Activated CD4-positive, alpha-beta T cell treated with anti-CD3 and anti-CD28 coated beads, Interleukin-2, amount 50 U/mL, for 4 hours (primary cell): ENCODE measurements at regions not wholly inside any gene's neighbourhood (a gene's known extent, or its start where the extent isn't known, plus 50 kb on each side); places are given as distances from the start of the nearest gene placed in this dataset.
"Not testable (repeated sequence)": the region's sequence is repeated elsewhere in the genome, so short reads cannot be mapped to it uniquely, and the experiment has no call there.

ENCODE experiments used
- DNase-seq, 2 experiments: peaks; one replicate each; pipeline ENCODE4 v3.0.0-alpha.2; 2020

DNA sequence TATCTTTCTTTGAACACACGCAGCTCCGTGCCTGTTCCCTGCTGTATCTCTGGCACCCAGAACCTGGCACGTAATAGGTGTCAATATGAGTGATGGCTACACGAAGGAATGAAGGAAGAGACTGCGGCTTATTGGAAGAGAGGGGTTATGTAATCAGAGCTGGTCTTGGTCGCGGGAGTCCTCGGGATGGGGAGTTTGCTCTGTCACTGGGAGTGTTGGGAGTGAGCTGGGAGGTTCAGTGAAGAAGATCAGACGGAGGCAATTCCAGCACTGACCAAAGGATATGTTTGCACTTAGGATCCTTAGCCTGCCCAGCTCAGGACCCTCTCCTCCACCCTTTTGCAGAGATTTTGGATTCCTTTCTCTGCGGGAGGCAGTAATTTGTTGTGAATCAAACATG lies 709.1 kb downstream of the PTPRU start:
- no peak for DNase-seq

DNA sequence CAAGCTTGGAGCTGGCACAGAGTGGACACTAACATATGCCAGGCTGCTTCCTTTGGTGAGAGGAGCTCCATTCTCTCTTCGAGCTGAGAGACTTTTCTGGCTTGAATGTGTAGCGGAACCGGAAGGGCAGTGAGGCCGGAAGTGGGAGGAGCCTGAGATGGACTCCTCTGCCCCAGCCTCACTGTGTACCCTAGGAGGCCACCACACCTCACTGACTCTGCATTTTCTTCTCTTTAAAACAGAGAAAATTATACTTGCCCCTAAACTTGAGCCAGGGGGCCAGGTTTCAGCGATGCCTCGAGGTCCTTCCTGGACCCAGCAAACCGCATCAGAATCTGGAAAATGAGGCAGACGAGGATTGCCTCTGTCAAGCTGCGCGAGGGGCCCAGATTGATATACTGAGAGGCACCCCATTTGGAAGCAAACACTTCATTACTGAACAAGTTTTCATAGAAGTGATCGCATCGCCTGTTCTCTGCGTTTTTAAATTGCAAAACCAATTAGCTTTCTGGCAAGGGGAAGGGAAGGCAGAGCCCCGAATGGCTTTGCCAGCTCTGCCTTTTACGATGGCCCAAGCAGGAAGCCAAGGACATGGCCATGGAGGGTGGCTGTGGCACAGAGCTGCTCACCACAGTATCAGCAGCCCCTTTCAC lies 708.1 kb downstream of the PTPRU start:
- DNase-seq: no peak

- DNase-seq: no peak
Observed at GRCh38 chr1:29943034-29943433, 706.7 kb downstream of the PTPRU start.

DNA sequence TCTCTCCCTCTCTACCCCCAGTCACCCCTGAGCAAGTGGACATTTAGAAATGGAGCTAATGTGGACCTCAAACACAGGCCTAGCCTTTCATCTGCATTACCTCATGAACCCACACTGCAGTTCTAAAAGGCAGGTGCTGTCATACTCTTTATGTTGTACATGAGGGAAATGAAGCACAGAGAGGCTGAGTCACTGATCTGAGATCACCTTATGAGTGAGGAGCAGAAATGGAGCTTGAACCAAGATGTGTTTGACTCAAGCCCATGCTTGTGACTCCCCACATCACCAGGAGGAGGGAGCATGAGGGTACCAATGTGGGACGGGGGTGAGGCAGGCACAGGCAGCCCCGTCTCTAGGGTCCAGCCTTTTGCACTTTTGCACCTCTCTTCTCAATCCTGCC lies 702.8 kb downstream of the PTPRU start:
- DNase-seq: no peak

GRCh38 chr1:29937356-29937755 lies 701.0 kb downstream of the PTPRU start:
- no peak for DNase-seq

GRCh38 chr1:29936031-29936544 lies 699.8 kb downstream of the PTPRU start:
- DNase-seq: no peak

- no peak for DNase-seq
Observed at GRCh38 chr1:29934255-29934772, 698.0 kb downstream of the PTPRU start.

DNA sequence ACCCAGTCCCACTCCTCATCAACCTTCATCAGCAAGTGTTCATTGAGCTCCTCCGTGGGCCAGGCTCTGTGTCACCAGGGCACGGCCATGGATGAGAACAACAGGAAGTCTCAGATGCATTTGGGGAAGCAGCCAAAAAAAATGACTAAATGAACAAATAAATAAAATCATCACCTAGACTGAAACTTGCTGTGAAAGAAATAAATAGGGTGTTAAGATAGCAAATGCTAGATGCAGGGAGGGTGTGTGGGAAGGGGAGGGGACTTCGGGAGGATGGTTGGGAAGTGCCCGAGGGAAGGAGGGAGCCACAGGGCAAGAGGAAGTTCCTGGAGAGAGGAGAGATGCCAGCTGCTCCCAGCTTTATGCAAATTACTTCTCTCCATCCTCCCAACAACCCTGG lies 696.7 kb downstream of the PTPRU start:
- no peak for DNase-seq

DNA sequence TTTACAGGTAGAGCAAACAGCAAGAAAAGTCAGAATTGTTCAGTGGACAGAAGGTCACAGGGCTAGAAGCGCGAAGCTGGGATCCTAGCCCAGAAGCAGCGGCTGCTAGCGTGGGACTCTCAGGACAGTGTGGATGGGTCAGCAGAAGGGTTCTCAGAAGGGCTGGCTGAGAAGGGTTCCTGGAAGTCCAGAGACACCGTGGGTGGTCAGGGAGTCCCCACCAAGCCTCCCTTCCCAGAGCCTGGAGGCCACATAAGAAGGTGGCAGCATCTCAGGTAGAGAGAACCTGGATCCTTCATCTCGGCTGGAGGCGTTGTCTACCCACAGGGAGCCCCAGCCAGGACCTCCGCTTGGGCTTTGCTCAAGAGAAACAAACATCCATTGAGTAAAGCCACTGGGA lies 696.3 kb downstream of the PTPRU start:
- no peak for DNase-seq

GRCh38 chr1:29931477-29932175 lies 695.3 kb downstream of the PTPRU start:
- DNase-seq: no peak

GRCh38 chr1:29925058-29925457 lies 688.7 kb downstream of the PTPRU start:
- no peak for DNase-seq

- no peak for DNase-seq
Observed at GRCh38 chr1:29924017-29924431, 687.7 kb downstream of the PTPRU start.

GRCh38 chr1:29921741-29922140 lies 685.4 kb downstream of the PTPRU start:
- no peak for DNase-seq

GRCh38 chr1:29920784-29921183 lies 684.5 kb downstream of the PTPRU start:
- DNase-seq: no peak

DNA sequence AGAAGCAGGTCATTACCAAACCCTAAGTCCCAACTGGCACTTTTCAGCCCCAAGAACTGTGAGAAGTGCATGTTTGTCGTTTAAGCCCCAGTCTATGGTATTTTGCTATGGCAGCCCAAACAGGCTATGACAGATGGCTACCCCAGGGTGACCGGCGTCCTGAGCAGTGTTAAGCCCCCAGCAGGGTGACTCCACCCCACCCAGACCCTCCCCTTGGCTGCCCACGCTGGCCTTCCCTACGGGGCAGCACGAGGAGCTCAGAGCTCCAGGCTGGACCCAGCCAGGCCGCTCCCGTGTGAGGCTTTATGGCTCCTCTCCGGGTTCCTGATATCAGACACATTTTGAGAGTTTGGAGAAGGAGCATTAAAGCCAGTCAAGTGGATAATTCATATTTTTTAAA lies 684.0 kb downstream of the PTPRU start:
- DNase-seq: no peak

DNA sequence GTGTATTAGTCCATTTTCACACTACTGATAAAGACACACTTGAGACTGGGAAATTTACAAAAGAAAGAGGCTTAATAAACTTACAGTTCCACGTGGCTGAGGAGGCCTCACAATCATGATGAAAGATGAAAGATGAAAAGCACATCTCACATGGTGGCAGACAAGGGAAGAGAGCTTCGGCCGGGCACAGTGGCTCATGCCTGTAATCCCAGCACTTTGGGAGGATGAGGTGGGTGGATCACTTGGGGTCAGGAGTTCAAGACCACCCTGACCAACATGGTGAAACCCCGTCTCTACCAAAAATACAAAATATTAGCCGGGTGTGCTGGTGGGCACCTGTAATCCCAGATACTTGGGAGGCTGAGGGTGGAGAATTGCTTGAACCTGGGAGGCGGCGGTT lies 682.7 kb downstream of the PTPRU start:
- DNase-seq: not testable (repeated sequence)

GRCh38 chr1:29916656-29917369 lies 680.5 kb downstream of the PTPRU start:
- DNase-seq: no peak

- DNase-seq: no peak
Observed at GRCh38 chr1:29914936-29915335, 678.6 kb downstream of the PTPRU start.

GRCh38 chr1:29912425-29912824 lies 676.1 kb downstream of the PTPRU start:
- no peak for DNase-seq

GRCh38 chr1:29909962-29910361 lies 673.6 kb downstream of the PTPRU start:
- DNase-seq: no peak

DNA sequence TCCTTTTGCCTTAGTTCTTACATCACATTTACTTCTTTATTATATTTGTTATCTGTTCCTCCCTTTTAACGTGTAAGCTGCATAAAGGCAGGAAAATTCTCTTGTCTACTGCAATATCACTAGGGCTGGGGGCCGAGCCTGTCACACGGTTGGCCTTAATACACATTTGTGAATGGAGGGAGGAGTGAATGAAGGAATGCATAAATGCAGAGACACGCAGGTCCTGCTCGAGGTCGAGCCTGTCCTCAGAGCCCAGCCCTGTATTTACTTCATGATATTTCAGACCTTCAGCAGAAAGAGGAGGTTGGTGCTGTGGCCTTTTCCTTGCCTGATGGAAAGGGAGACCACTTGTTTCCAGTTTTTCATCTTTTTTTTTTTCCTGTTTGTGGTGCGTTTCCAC lies 671.3 kb downstream of the PTPRU start:
- DNase-seq: no peak

DNA sequence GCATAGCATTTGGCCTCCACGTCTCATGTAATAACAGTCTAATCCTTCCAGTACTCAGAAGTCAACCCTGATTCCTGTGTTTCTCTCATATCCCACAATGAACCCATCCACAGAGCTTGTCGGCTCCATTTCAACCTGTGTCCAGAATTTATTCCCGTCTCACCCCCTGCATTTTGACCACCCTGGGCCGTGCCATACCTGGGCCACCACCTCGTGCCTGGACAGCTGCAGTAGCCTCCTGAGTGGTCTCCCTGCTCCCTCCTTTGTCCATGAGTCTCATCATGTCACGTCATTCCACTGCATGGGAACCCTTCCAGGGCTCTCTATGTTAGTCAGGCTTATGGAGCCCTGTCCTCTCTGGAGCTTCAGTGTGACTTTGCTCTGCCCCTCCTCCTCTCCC lies 670.6 kb downstream of the PTPRU start:
- DNase-seq: no peak

DNA sequence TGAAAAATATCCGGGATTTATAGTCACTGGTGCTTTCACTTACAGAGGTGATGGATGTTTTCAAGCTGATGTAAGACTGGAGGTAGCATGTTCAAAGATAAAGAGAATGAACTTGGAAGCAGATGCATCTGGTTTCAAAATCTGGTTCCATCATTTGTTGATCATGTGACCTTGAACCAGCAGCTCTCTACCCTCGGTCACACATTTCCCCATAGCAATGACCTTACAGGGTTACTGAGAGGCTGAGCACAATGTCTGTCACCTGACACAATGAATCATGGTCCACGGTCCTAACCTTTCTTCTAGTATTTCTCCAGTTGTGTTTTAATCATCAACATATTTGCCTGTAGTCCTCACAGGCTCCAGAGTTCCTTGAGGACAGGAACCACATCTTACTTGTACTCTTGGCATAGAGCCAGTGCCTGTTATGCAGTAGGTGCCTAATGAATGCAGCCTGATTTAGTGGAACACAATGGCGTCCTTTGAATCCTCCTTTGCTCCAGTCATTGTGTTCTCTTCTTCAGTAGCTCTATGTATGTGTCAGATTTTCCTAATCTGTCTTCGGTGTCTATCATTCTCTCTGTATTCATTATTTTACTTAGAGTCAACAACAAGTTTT lies 667.3 kb downstream of the PTPRU start:
- no peak for DNase-seq
